CD4-positive, alpha-beta T cell (primary cell): ENCODE measurements at regions not wholly inside any gene's neighbourhood (a gene's known extent, or its start where the extent isn't known, plus 50 kb on each side); places are given as distances from the start of the nearest gene placed in this dataset.

ENCODE experiments used
- ATAC-seq: fragments of 200-7000 bp; cut with Tn5 transposase; one replicate; pipeline ENCODE4 v1.10.0; 2022; ENCODE audit warnings: mild to moderate bottlenecking; ENCODE audit not compliant: poor library complexity
- CTCF ChIA-PET: fragments of 350-600 bp; sonication (Branson Sonifier 250); formaldehyde crosslinking; loops from one replicate; lab custom pipeline; 2021; ENCODE audit warnings: antibody characterized with exemption, inconsistent platforms; lab: Charles Lee
- POLR2A ChIA-PET: fragments of 350-600 bp; sonication (Branson Sonifier 250); formaldehyde crosslinking; loops from one replicate; lab custom pipeline; 2021; ENCODE audit warnings: antibody characterized with exemption, inconsistent platforms; lab: Charles Lee
- DNase-seq, 14 experiments: peaks; one replicate each; pipeline ENCODE4 v3.0.0-alpha.2; 2013 to 2020; ENCODE audit warnings: mixed read lengths in 2 of 14
- H3K27ac ChIP-seq, 2 donors: one replicate each; pipeline versions ENCODE4 v1.5.1 to v1.7.0; 2013; ENCODE audit warnings: low read length in 2 of 2, low read depth in 1 of 2, mild to moderate bottlenecking in 1 of 2
- H3K27me3 ChIP-seq, 2 experiments: 1 replicate in 1 of 2; 2 replicates in 1 of 2; pipeline versions ENCODE4 v1.6.1 to v1.7.0; 2013; ENCODE audit warnings: low read length in 2 of 2, control low read depth in 1 of 2, mild to moderate bottlenecking in 1 of 2, moderate library complexity in 1 of 2; ENCODE audit not compliant: insufficient read depth in 2 of 2, control insufficient read depth in 1 of 2
- H3K36me3 ChIP-seq: one replicate; pipeline ENCODE4 v1.6.1; 2013; ENCODE audit warnings: low read length, control low read depth; ENCODE audit not compliant: insufficient read depth
- H3K4me1 ChIP-seq: one replicate; pipeline ENCODE4 v1.6.1; 2013; ENCODE audit warnings: low read length, control low read depth; ENCODE audit not compliant: insufficient read depth
- H3K4me3 ChIP-seq: one replicate; pipeline ENCODE4 v1.5.1; 2013; ENCODE audit warnings: mild to moderate bottlenecking, low read length, moderate library complexity
- H3K9me3 ChIP-seq, 2 experiments: 1 replicate in 1 of 2; 2 replicates in 1 of 2; pipeline versions ENCODE4 v1.6.1 to v1.7.0; 2013; ENCODE audit warnings: low read length in 2 of 2, mild to moderate bottlenecking in 2 of 2, control low read depth in 1 of 2, moderate library complexity in 1 of 2; ENCODE audit not compliant: control insufficient read depth in 1 of 2, insufficient read depth in 1 of 2
- H3K27ac Mint-ChIP-seq: one replicate; pipeline ENCODE4 v1.8.0; 2020; ENCODE audit warnings: mixed read lengths
- H3K27me3 Mint-ChIP-seq: one replicate; pipeline ENCODE4 v1.8.0; 2021; ENCODE audit warnings: mixed read lengths
- H3K36me3 Mint-ChIP-seq: one replicate; pipeline ENCODE4 v1.8.0; 2021; ENCODE audit warnings: low read depth, mixed read lengths
- H3K4me1 Mint-ChIP-seq: one replicate; pipeline ENCODE4 v1.8.0; 2021; ENCODE audit warnings: low read depth, mixed read lengths
- H3K4me3 Mint-ChIP-seq: one replicate; pipeline ENCODE4 v1.8.0; 2020; ENCODE audit warnings: mild to moderate bottlenecking, mixed read lengths
- H3K9me3 Mint-ChIP-seq: one replicate; pipeline ENCODE4 v1.8.0; 2020; ENCODE audit warnings: mixed read lengths
- CTCF ChIP-seq: fragments of 200-600 bp; IDR thresholded peaks from one replicate; pipeline ENCODE4 v1.8.0; 2022; ENCODE audit warnings: antibody characterized with exemption, mild to moderate bottlenecking
- intact Hi-C, 2 experiments: fragments of 100-400 bp; cut with DNase I in 1 of 2; cut with micrococcal nuclease in 1 of 2; formaldehyde crosslinking; loops; one replicate each; pipeline versions ENCODE4 v1.15.1 to v1.9.0; 2023 to 2025; cut with DNase I, micrococcal nuclease

GRCh38 chr2:70029814-70030409, 57.4 kb upstream of the PCBP1 start:
- H3K4me1 Mint-ChIP-seq = no peaks in the 10 kb centered on the region
- peaks cover 16% of the 10 kb centered on the region for H3K36me3 ChIP-seq
- no peak overlapping the region for H3K4me3 Mint-ChIP-seq
- H3K4me1 ChIP-seq = no peaks in the 10 kb centered on the region
- no peaks in the 10 kb centered on the region for H3K9me3 Mint-ChIP-seq
- DNase-seq (peak in 2 of 14 experiments; percentile 50 to 60), ATAC-seq (no peak)
- ChIA-PET CTCF (no interaction called here), POLR2A (interaction anchor here (1.1 kb wide), 1 partner anchor 39 kb away, joined by 3 read pairs; no protein-coding TSS in a partner anchor)
- no peak for TF ChIP-seq CTCF
- no peaks in the 10 kb centered on the region for H3K27me3 Mint-ChIP-seq
- H3K9me3 ChIP-seq = no peaks in the 10 kb centered on the region
- intact Hi-C loops = no loop called here
- H3K27ac ChIP-seq = no peak overlapping the region
- peaks cover 40% of the 10 kb centered on the region for H3K36me3 Mint-ChIP-seq
- no peak overlapping the region for H3K27ac Mint-ChIP-seq
- no peak overlapping the region for H3K4me3 ChIP-seq
- no peaks in the 10 kb centered on the region for H3K27me3 ChIP-seq

- ATAC-seq = no peak
- no peaks in the 10 kb centered on the region for H3K9me3 ChIP-seq
- CTCF ChIA-PET = interaction anchor here (0.6 kb wide), 1 partner anchor 101 kb away, joined by 4 read pairs; no protein-coding TSS in a partner anchor
- peaks cover 2% of the 10 kb centered on the region for H3K36me3 ChIP-seq
- H3K9me3 Mint-ChIP-seq = no peaks in the 10 kb centered on the region
- H3K27ac ChIP-seq = no peak overlapping the region
- H3K36me3 Mint-ChIP-seq = peaks cover 32% of the 10 kb centered on the region
- DNase-seq = no peak
- no peaks in the 10 kb centered on the region for H3K4me1 ChIP-seq
- TF ChIP-seq CTCF = no peak
- no peak overlapping the region for H3K4me3 Mint-ChIP-seq
- H3K4me3 ChIP-seq = no peak overlapping the region
- POLR2A ChIA-PET = interaction anchor here (0.6 kb wide), 1 partner anchor 13 kb away, joined by 3 read pairs; no protein-coding TSS in a partner anchor
- H3K4me1 Mint-ChIP-seq = peaks cover 2% of the 10 kb centered on the region
- intact Hi-C loops = no loop called here
- no peaks in the 10 kb centered on the region for H3K27me3 ChIP-seq
- H3K27ac Mint-ChIP-seq = no peak overlapping the region
- H3K27me3 Mint-ChIP-seq = no peaks in the 10 kb centered on the region
Measured at GRCh38 chr2:70024284-70024683, 62.9 kb upstream of the ASPRV1 start.

GRCh38 chr2:70019096-70019495, 57.7 kb upstream of the ASPRV1 start:
- Histone ChIP-seq H3K4me1 (no peaks in the 10 kb centered on the region), H3K4me3 (no peak overlapping the region), H3K27me3 (no peaks in the 10 kb centered on the region), H3K9me3 (no peaks in the 10 kb centered on the region), H3K27ac (no peak overlapping the region), H3K36me3 (peaks cover 2% of the 10 kb centered on the region)
- no peak for ATAC-seq
- POLR2A ChIA-PET = no interaction called here
- intact Hi-C loops = no loop called here
- H3K4me3 Mint-ChIP-seq = no peak overlapping the region
- H3K27me3 Mint-ChIP-seq = no peaks in the 10 kb centered on the region
- H3K9me3 Mint-ChIP-seq = no peaks in the 10 kb centered on the region
- peaks cover 12% of the 10 kb centered on the region for H3K4me1 Mint-ChIP-seq
- DNase-seq = peak in 3 of 14 experiments; percentile 6 to 29 (median 22)
- TF ChIP-seq CTCF = no peak
- H3K27ac Mint-ChIP-seq = no peak overlapping the region
- peaks cover 61% of the 10 kb centered on the region for H3K36me3 Mint-ChIP-seq
- CTCF ChIA-PET = no interaction called here
